Astrocyte (in vitro differentiated cells and primary cell): ENCODE measurements at regions not wholly inside any gene's neighbourhood (a gene's known extent, or its start where the extent isn't known, plus 50 kb on each side); places are given as distances from the start of the nearest gene placed in this dataset.

ENCODE experiments used
- DNase-seq: peaks from one replicate; pipeline ENCODE4 v3.0.0-alpha.2; 2010; ENCODE audit warnings: low read depth
- FAIRE-seq: peaks from 2 replicates; lab custom pipeline; 2011; peaks lifted over from hg19 to GRCh38; lab: Jason Lieb, UNC
- H2AFZ ChIP-seq: 2 replicates; pipeline ENCODE4 v1.6.0; 2012; ENCODE audit warnings: low read depth, low read length, inconsistent platforms
- H3K27ac ChIP-seq: 2 replicates; pipeline ENCODE4 v1.5.1; 2011; ENCODE audit warnings: low read depth, low read length, inconsistent platforms
- H3K27me3 ChIP-seq: 2 replicates; pipeline ENCODE4 v1.6.0; 2011; ENCODE audit warnings: low read length, inconsistent platforms; ENCODE audit not compliant: insufficient read depth
- H3K36me3 ChIP-seq: 2 replicates; pipeline ENCODE4 v1.5.1; 2011; ENCODE audit warnings: low read length, inconsistent platforms; ENCODE audit not compliant: insufficient read depth
- H3K4me1 ChIP-seq: 2 replicates; pipeline ENCODE4 v1.5.1; 2011; ENCODE audit warnings: low read length, inconsistent platforms; ENCODE audit not compliant: insufficient read depth
- H3K4me2 ChIP-seq: 2 replicates; pipeline ENCODE4 v1.6.0; 2012; ENCODE audit warnings: low read length, inconsistent platforms
- H3K4me3 ChIP-seq: 2 replicates; pipeline ENCODE4 v1.5.1; 2011; ENCODE audit warnings: low read depth, mild to moderate bottlenecking, low read length, inconsistent platforms; ENCODE audit not compliant: insufficient read depth
- H3K79me2 ChIP-seq: 2 replicates; pipeline ENCODE4 v1.6.0; 2012; ENCODE audit warnings: mild to moderate bottlenecking, low read length, inconsistent platforms; ENCODE audit not compliant: insufficient read depth
- H3K9ac ChIP-seq: 2 replicates; pipeline ENCODE4 v1.6.0; 2012; ENCODE audit warnings: mild to moderate bottlenecking, low read length, inconsistent platforms
- H3K9me3 ChIP-seq: 2 replicates; pipeline ENCODE4 v1.5.1; 2012; ENCODE audit warnings: low read depth, mild to moderate bottlenecking, low read length, inconsistent platforms; ENCODE audit not compliant: insufficient read depth
- H4K20me1 ChIP-seq: 2 replicates; pipeline ENCODE4 v1.6.0; 2012; ENCODE audit warnings: low read length, inconsistent platforms; ENCODE audit not compliant: insufficient read depth
- H3K27ac Mint-ChIP-seq: one replicate; pipeline ENCODE4 v1.8.0; 2021; ENCODE audit warnings: mild to moderate bottlenecking, mixed read lengths; ENCODE audit not compliant: unreplicated experiment
- H3K27me3 Mint-ChIP-seq: one replicate; pipeline ENCODE4 v1.8.0; 2021; ENCODE audit warnings: low read depth, mixed read lengths; ENCODE audit not compliant: unreplicated experiment
- H3K36me3 Mint-ChIP-seq: one replicate; pipeline ENCODE4 v1.8.0; 2021; ENCODE audit warnings: low read depth, mixed read lengths; ENCODE audit not compliant: unreplicated experiment
- H3K4me1 Mint-ChIP-seq: one replicate; pipeline ENCODE4 v1.8.0; 2021; ENCODE audit warnings: low read depth, mixed read lengths; ENCODE audit not compliant: unreplicated experiment
- H3K4me3 Mint-ChIP-seq: one replicate; pipeline ENCODE4 v1.8.0; 2021; ENCODE audit warnings: mild to moderate bottlenecking, moderate library complexity, mixed read lengths; ENCODE audit not compliant: unreplicated experiment
- H3K9me3 Mint-ChIP-seq: one replicate; pipeline ENCODE4 v1.8.0; 2021; ENCODE audit warnings: mild to moderate bottlenecking, mixed read lengths; ENCODE audit not compliant: unreplicated experiment
- CTCF ChIP-seq: IDR thresholded peaks from 2 replicates; pipeline ENCODE4 v1.5.1; 2011; ENCODE audit warnings: low read depth, mild to moderate bottlenecking, inconsistent platforms, low read length, moderate library complexity; ENCODE audit not compliant: insufficient read depth
- EZH2 ChIP-seq: IDR thresholded peaks from 2 replicates; pipeline ENCODE4 v1.6.1; 2012; ENCODE audit warnings: mild to moderate bottlenecking, low read length, inconsistent platforms; ENCODE audit not compliant: insufficient read depth

GRCh38 chr6:11633741-11634509 is 96.4 kb downstream of the TMEM170B start:
- no peak for DNase-seq
- H3K27ac ChIP-seq = no peak overlapping the region

DNA sequence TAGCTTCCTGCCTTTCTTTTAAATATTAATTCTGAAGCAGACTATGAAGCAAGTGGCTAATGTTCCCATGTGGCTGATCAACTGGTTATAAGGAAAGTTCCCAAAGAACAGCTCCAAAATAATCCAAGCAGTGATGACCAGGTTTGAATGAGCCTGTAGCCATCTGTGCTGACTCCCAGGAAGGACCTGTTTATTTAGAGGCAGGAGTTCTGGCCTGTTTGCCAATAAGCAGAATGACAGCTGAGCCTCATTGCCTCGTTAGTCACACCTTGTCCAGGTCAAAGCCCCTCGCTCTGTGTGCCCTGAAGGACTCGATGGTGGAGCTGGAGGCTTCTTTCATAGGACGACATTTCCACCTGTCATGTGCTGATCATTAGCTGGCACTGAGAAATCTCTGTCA is 97.4 kb downstream of the TMEM170B start:
- no peak for DNase-seq
- H3K4me3 ChIP-seq = no peak overlapping the region
- no peak overlapping the region for H3K4me3 Mint-ChIP-seq
- no peaks in the 10 kb centered on the region for H3K27me3 Mint-ChIP-seq
- no peak overlapping the region for H3K27ac Mint-ChIP-seq
- no peaks in the 10 kb centered on the region for H3K9me3 ChIP-seq
- H3K79me2 ChIP-seq = no peaks in the 10 kb centered on the region
- H3K4me2 ChIP-seq = no peak overlapping the region
- peaks cover 23% of the 10 kb centered on the region for H3K4me1 ChIP-seq
- H3K9ac ChIP-seq = no peak overlapping the region
- FAIRE-seq = no peak
- H3K36me3 ChIP-seq = no peaks in the 10 kb centered on the region
- H4K20me1 ChIP-seq = no peaks in the 10 kb centered on the region
- TF ChIP-seq EZH2 (no peak), CTCF (no peak)
- no peaks in the 10 kb centered on the region for H3K9me3 Mint-ChIP-seq
- H3K4me1 Mint-ChIP-seq = peaks cover 13% of the 10 kb centered on the region
- H3K27ac ChIP-seq = no peak overlapping the region
- H2AFZ ChIP-seq = no peak overlapping the region
- H3K36me3 Mint-ChIP-seq = no peaks in the 10 kb centered on the region
- H3K27me3 ChIP-seq = no peaks in the 10 kb centered on the region

More at GRCh38 chr6:11633741-11634509, 96.4 kb downstream of the TMEM170B start:
- Histone ChIP-seq H3K79me2 (no peaks in the 10 kb centered on the region), H3K9me3 (no peaks in the 10 kb centered on the region), H2AFZ (no peak overlapping the region), H3K4me3 (no peak overlapping the region), H3K27me3 (no peaks in the 10 kb centered on the region), H4K20me1 (no peaks in the 10 kb centered on the region), H3K9ac (no peak overlapping the region), H3K36me3 (no peaks in the 10 kb centered on the region), H3K4me1 (peaks cover 23% of the 10 kb centered on the region), H3K4me2 (no peak overlapping the region)
- Mint-ChIP-seq H3K4me1 (peaks cover 13% of the 10 kb centered on the region), H3K9me3 (no peaks in the 10 kb centered on the region), H3K27me3 (no peaks in the 10 kb centered on the region), H3K36me3 (no peaks in the 10 kb centered on the region), H3K4me3 (no peak overlapping the region), H3K27ac (no peak overlapping the region)
- FAIRE-seq = no peak
- TF ChIP-seq EZH2 (no peak), CTCF (no peak)

- Histone ChIP-seq H3K27me3 (no peaks in the 10 kb centered on the region), H3K27ac (no peak overlapping the region), H3K4me1 (peaks cover 23% of the 10 kb centered on the region), H3K36me3 (no peaks in the 10 kb centered on the region), H3K4me2 (no peak overlapping the region), H3K4me3 (no peak overlapping the region), H2AFZ (no peak overlapping the region), H4K20me1 (no peaks in the 10 kb centered on the region), H3K9ac (no peak overlapping the region), H3K9me3 (no peaks in the 10 kb centered on the region), H3K79me2 (no peaks in the 10 kb centered on the region)
- H3K9me3 Mint-ChIP-seq = no peaks in the 10 kb centered on the region
- no peak for FAIRE-seq
- no peak overlapping the region for H3K4me3 Mint-ChIP-seq
- H3K27me3 Mint-ChIP-seq = no peaks in the 10 kb centered on the region
- no peak overlapping the region for H3K27ac Mint-ChIP-seq
- no peak for TF ChIP-seq EZH2
- no peak for TF ChIP-seq CTCF
- peaks cover 16% of the 10 kb centered on the region for H3K4me1 Mint-ChIP-seq
- DNase-seq = no peak
- H3K36me3 Mint-ChIP-seq = no peaks in the 10 kb centered on the region
Measured at GRCh38 chr6:11636121-11636520, 98.6 kb downstream of the TMEM170B start.
